Inflammatory macrophage treated with lipopolysaccharide for 4 hours (primary cell): ENCODE measurements at regions not wholly inside any gene's neighbourhood (a gene's known extent, or its start where the extent isn't known, plus 50 kb on each side); places are given as distances from the start of the nearest gene placed in this dataset.
A peak's percentile ranks its signal among the peaks of the same experiment; 100 is the strongest.

Experiments
- DNase-seq: peaks from one replicate; pipeline ENCODE4 v3.0.0-alpha.2; 2020

DNA sequence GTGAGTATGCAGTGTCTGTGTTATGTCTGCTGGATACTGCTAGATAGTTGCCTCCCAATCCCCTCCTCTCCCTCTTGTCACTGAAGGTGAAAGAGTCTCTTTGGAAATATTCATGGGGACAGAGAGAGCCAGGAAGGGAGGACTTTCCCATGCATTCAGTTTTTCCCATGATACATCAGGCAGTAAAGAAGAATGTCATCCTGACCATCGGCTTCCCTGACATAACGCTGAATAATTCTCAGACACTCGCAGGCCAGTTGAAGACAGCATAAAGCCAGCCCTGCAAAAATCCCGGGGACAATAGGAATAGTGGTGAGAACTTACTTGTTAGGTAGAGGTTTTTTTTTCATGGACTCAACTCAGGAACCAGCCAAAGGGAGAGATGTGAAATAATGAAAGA lies 58.1 kb downstream of the KLF4 start:
- no peak for DNase-seq

- no peak for DNase-seq
Measured at GRCh38 chr9:107430071-107430470, 59.5 kb downstream of the KLF4 start.

GRCh38 chr9:107426126-107426525 lies 63.4 kb downstream of the KLF4 start:
- DNase-seq = no peak

DNA sequence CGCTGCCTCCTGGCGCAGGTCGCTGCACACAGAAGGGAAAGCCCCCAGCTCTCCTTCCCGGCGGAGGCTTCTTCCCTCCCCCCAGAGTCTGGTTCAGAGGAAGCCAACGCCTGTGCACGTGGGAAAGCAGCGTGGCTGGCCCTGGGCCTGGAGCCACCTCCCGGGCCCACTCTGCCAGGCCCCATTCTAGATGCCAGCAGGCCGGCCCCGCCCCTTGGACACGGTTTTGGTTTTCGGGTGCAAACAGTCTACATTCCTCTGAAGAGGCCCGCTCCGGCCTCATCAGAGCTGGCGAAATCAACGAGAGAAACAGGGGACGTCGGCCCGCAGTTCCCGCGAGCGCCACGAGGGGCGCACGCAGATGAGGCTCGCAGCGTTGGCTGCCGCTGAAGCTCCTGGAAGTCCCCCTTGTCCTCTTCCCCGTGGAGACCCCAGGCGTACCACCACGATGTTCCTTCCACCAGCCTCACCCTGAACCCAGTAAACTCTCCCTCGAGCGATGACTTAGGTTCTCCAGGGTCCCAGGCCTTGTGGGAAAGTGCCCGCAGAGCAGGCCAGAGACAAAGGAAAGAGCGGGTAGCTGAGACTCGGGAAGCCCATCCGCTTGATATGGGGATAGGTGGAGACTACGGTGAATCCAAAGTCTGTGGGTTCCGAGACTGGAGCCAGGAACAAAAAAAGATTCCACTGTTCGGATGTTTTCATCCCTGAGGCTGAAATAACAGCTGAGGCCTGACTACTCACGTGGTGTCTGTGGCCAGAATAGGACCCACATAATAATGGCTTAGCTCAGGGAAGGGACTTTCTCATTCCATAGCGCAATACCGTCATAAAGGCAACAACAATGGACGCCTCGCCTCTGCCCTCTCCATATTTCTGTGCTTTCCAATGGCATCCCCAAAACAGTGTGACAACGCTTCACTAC lies 64.2 kb downstream of the KLF4 start:
- peak; percentile 47 for DNase-seq

- DNase-seq = no peak
Measured at GRCh38 chr9:107423540-107423939, 66.0 kb downstream of the KLF4 start.

- DNase-seq = peak; percentile 72
Measured at GRCh38 chr9:107422189-107423185, 67.1 kb downstream of the KLF4 start.

- no peak for DNase-seq
Measured at GRCh38 chr9:107410420-107410819, 79.1 kb downstream of the KLF4 start.

DNA sequence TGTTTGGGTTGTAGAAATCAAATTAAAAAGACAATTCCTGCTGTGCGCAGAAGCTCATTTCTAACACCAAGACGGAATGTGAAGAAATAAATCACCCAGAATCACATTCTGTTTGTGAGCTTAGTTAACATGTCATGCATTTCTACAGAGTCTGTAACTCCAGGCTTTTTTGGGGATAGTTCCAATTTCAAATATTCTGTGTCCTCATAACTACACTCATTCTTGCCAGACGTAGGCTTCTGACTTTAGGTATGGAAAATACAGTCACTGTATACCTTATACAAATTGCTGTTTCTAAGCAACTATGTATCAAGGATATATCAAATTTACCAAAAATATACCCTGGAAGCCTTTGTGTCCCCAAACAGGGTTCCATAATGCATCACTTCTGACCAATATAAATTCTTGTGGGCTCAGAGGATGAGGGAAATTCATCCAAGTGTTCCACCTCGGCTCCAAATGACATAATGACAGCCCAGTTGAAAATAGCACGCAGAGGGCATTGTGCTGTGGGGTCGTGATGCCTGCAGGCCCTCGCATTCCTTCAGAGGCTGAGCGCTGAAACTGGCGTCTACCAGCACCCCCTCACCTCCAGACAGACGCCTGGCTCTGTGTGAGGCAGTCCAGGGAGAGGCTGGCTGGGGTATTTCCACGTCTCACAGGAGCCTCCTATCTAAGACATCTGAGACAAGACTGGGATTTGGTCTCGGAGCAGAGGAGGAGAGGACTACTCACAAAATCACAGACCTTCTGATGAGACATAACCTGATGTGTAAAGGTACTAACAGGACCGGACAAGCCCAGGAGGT lies 79.8 kb downstream of the KLF4 start:
- DNase-seq = no peak

DNA sequence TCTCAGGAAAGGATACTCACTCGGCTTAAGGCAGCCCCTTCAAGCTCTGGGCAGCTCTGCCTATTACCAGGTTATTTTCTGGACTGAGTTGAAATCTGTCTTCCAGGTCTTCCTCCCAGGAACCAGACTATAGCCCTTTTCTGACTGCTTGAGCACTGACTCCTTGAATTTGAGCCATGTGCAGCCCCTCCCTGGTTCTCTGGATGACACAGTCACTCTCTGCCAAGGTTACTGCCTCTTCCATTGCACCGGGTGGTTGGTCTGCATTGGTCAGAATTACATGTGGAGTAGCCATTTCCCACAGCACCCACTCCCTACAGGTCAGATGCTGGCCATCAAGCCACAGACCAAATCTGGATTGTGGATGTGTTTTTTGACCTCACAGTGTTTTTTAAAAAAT lies 81.9 kb downstream of the KLF4 start:
- no peak for DNase-seq

GRCh38 chr9:107405511-107405910 lies 84.1 kb downstream of the KLF4 start:
- DNase-seq = no peak

- DNase-seq = no peak
Measured at GRCh38 chr9:107404736-107405135, 84.8 kb downstream of the KLF4 start.

DNA sequence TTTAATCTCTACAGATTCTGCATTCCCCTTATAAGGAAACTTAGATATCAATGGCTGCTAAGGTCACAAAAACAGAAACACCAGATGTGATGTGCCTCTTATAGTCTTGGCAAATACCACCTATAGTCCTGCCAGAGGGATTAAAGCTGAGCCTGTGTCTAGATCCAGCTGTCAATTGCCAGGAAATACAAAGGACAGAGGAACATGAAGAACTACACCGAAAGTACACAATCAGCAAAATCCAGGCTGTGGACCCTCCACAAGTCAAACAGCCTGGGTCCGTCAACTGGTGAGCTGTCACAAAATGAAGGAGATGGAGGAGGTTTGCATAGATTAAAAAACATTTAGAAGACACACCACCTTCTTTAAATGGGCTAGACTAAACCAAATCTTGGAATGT lies 85.4 kb downstream of the KLF4 start:
- DNase-seq = no peak

DNA sequence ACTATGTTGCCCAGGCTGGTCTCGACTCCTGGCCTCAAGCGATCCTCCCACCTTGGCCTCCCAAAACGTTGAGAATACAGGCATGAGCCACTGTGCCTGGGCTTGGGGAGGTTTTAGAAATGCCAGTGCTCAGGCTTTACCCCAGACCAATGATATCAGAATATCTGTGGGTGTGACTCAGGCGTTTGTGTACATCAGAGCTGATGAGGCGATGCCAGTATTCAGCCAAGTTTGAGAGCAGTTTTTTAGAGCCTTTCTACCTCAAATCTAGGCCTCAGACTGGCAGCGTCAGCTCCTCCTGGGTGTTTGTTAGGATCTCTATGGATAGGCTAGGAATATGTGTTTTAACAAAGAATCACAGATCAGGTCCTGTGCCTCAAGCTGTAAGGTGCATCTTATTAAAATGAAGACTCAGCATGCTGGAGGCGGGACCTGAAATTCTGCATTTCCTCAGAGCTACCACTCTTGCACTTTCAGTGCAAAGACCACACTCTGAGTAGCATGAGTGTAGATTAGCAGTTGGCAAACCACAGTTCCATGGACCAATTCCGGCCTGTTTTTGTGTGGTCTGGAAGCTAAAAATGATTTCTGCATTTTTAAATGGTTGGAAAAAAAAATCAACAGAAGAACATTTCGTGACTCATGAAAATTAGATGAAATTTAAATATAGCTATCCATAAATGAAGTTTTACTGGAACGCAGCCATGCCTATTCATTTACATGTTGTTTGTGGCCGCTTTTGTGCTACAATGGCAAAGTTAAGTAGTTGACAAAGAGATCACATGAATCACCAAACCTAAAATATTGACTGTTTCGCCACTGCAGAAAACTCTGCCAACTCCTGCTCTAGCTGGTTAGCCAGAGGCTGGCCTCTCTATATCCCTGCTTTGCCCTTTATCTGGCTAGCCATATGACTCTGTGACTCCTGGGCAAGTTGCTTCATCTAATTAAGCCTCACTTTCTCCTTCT lies 92.2 kb downstream of the KLF4 start:
- no peak for DNase-seq

DNA sequence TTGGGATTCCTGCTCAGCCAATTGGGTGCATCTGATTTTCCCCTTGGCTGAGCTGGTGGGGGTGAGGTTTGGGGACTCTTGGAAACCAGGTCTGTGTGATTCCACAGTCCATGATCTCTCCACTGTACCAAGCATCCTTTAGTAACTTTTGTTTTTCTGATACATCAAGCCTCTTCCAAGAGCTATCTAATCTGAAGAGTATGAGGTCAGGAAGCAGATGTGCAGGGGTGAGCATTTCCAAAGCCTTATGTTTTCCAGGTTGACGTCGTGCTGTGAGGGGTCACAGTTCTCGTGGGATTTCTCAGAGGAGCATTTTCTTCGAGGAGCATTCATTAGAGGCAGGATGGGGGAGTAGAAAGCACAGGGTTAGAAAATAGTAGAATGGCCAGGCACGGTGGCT lies 95.3 kb downstream of the KLF4 start:
- DNase-seq = no peak

GRCh38 chr9:107390778-107391177 lies 98.8 kb downstream of the KLF4 start:
- DNase-seq = no peak

GRCh38 chr9:107390279-107390678 lies 99.3 kb downstream of the KLF4 start:
- DNase-seq = no peak

DNA sequence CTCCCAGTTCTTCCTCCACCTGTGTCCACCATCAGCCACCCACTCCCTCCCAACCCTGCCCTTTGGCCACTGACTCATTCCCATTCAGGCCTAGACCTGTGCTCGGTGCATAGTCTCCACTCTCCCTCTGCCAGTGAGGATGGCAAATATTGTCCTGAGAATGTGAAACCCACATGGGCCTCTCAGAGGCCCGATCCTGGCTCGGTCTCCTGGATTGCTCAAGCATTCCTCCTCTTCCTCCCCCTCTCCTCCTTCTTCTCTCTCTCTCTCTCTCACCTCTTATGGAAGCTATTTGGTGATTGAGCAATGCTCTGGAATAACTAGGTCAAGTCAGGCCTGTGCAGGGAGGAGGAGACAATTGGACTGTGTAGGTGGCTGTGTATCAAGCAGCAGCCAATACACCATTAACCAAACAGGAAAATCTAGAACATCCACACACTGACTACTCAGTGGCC lies 99.9 kb downstream of the KLF4 start:
- DNase-seq = no peak

DNA sequence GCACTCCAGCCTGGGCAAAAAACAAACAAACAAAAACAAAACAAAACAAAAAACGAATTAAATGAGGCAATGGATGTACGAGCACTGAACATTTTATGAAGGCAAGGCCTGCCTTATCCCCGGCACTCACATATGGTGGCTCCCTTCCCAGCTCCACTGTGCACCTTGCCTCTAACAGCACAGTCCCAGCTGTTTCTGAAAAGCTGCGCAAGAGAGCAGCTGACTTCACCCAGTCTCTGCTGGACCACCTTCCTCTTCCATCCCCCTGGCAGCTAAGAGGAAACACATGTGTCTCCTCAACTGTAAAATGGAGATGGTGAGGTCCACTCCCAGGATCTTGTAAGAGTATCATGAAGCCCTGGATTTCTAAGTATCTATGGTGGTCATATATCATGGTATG lies 100.7 kb downstream of the KLF4 start:
- DNase-seq = no peak

GRCh38 chr9:107387409-107387808 lies 102.2 kb downstream of the KLF4 start:
- no peak for DNase-seq

DNA sequence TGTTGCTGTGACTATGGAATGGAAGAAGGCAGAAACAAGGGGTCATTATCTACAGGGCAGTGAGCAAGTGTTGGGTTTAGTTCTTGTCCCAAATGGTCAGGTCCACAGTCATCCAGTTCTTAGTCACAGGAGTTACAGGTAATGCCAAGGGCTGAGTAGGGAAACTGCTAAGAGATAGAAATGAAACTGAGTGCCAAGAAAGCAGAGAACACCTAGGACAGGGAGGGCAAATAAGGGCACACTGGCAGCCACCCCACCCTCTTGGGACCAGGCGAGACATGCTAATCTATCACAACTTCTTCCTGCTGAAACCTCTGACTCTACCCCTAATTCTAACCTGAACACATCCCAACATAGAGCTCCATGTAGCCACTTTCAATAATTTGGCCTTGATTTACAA lies 103.2 kb downstream of the KLF4 start:
- no peak for DNase-seq
